Erythroblast (primary cell): ENCODE measurements at regions not wholly inside any gene's neighbourhood (a gene's known extent, or its start where the extent isn't known, plus 50 kb on each side); places are given as distances from the start of the nearest gene placed in this dataset.

Experiments
- DNase-seq, 2 experiments: peaks; one replicate each; lab custom pipeline; 2025; lab: John Stamatoyannopoulos, UW
- GATA1 ChIP-seq: IDR thresholded peaks from 2 replicates; pipeline ENCODE4 v1.6.1; 2011; ENCODE audit warnings: low read depth, mild to moderate bottlenecking, control low read depth, low read length, moderate library complexity
- POLR2A ChIP-seq: IDR thresholded peaks from 2 replicates; pipeline ENCODE4 v1.6.1; 2011; ENCODE audit warnings: mild to moderate bottlenecking, low read length

- DNase-seq, result no peak
- no peak for TF ChIP-seq POLR2A
- TF ChIP-seq GATA1, result no peak
These were observed 88.0 kb upstream of the CTTNBP2 start for GRCh38 chr7:117961235-117961634.

GRCh38 chr7:117962366-117962994, 89.2 kb upstream of the CTTNBP2 start:
- DNase-seq, result no peak
- no peak for TF ChIP-seq GATA1
- no peak for TF ChIP-seq POLR2A

- DNase-seq, result no peak
- TF ChIP-seq GATA1 (no peak), POLR2A (no peak)
These were observed 90.3 kb upstream of the CTTNBP2 start for GRCh38 chr7:117963264-117964197.

DNA sequence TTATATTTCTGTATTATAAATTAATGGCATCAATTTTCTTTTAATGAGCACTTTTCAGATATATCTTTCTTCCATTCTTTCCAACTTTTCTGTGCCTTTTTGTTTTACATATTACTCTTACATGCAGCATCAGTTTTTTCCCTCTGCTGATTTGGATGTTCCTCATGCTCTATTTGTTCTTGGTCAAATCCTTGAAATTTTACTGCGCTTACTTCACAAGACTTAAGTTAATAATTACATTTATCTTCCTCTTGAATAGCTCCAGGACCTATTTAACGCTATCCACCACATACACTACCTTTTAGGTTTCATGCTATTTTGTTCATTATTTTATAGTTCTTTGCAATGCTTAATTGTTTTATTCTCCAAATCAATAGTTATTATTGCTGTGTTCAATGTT, 97.6 kb upstream of the CTTNBP2 start:
- no peak for TF ChIP-seq GATA1
- no peak for TF ChIP-seq POLR2A
- no peak for DNase-seq

GRCh38 chr7:117971556-117972244, 98.5 kb upstream of the CTTNBP2 start:
- no peak for DNase-seq
- no peak for TF ChIP-seq GATA1
- no peak for TF ChIP-seq POLR2A

DNA sequence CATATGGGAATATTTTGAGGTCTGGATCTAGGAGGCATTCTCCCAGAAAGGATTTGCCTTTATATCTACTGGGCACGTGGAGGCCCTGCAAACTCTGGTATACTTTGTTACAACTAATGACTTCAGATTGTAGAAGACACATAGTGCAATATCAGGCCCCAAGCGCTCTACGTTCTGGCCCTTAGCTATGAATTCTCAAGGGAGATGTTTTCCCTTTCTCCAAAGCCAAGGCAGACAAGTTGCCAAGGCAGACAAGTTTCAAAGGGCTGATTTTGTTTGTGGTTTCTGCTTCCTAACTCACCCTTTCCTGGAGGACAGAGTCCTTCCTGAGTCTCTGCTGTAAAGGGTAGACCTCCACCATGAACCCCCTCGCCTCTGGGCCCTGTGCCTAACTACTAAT, 99.4 kb upstream of the CTTNBP2 start:
- no peak for DNase-seq
- TF ChIP-seq POLR2A, result no peak
- no peak for TF ChIP-seq GATA1

DNA sequence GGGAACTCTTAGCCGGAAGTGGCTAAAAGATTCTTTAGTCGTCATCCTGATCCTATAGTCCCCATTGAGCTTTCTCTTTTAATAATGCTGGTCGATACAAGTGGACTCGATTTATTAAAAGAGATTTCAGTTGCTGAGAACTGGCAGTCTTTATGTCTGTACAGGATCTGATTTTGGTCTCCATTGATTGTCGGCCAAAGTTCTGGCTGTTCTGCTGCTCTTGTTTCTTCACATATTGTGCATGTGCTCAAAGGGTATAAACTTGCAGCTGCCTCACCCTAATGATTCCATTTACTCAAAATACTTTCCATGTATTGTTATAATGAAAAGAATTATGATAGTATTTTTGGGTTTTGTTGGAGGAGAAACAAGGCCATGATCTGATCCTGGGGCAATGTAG, 100.7 kb upstream of the CTTNBP2 start:
- TF ChIP-seq POLR2A, result no peak
- TF ChIP-seq GATA1, result no peak
- DNase-seq, result no peak

DNA sequence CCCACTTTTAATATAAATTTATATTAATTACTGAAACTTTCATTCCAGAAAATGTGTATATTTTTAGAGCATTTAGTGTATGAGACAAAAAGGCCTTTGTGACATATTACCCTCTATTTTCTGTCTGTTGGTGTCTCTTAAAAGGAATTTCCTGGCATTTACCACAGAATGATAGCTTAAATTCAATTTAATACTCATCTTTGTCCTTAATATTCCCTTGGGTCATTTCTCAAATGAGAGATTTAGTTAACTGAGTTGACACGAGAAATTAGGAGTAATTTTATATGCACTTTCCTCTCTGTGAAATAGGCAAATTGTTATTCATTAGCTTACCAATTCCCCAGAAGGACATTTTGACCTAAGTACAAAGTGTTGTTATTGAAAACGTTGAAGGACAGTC, 101.7 kb upstream of the CTTNBP2 start:
- no peak for DNase-seq
- no peak for TF ChIP-seq POLR2A
- no peak for TF ChIP-seq GATA1

DNA sequence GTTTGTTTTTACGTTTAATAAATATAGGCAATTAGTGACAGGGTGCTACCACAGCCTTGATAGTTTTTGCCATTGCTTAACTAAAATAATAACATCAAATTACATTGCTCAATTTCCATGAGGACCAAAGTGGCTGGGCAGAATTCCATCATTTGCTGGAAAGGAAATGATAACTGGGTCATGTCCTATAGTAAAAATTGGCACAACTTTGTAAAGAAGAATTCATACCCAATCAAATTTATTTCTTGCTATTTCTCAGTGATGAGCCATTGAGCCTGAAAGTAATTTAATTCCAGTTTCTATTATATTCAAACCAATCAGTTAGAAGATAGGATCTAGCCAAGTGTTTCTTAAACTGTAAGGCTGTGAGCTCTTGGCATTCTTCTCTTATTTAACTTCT, 102.2 kb upstream of the CTTNBP2 start:
- DNase-seq, result no peak
- TF ChIP-seq POLR2A (no peak), GATA1 (no peak)

- no peak for TF ChIP-seq POLR2A
- DNase-seq, result no peak
These were observed 106.8 kb upstream of the CTTNBP2 start for GRCh38 chr7:117979954-117980497.

DNA sequence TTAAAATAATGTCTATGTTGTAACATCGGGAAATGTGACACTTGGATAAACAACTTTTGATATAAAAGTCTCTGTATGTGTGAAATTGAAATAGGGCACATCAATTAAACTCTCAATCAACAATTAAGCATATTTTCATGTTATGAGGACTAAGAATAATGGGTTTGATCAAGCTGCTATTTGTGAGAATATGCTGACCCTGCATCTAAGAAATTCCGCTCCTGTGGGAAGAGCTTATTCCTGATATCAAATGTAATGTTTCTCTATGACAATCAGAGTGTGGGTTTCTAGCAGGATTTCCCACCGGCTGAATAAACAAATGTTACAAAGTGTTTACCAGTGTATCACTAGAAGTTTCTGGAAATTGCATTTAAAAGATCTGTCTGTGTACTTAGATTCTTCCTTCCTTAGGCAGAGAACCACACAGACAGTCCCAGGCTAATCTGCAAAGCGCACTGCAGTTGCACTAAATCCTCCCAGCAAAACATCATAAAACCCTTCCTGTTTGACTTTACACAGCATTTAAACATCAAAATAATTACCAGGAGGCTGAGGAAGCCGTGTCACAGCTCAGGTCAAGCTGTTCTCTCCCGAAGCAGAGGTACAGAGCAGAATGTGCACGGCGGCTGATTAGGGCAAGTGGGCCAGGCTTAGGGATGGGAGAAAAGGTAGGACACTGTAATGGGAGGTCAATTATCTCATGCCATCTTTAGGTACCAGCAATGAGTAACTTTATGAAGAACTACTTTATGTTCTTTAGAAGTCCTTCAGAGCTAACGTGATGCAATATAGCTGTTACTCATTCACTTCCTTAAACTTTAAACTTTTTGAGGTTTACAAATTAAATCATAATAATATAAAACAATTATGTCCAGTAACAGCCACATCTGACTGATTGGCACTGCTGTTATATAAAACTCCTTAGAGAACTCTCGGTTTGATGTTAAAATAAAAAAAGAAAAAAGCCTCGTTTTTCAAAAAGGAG, 109.1 kb upstream of the CTTNBP2 start:
- DNase-seq, result no peak
- TF ChIP-seq GATA1, result no peak
- TF ChIP-seq POLR2A, result no peak

DNA sequence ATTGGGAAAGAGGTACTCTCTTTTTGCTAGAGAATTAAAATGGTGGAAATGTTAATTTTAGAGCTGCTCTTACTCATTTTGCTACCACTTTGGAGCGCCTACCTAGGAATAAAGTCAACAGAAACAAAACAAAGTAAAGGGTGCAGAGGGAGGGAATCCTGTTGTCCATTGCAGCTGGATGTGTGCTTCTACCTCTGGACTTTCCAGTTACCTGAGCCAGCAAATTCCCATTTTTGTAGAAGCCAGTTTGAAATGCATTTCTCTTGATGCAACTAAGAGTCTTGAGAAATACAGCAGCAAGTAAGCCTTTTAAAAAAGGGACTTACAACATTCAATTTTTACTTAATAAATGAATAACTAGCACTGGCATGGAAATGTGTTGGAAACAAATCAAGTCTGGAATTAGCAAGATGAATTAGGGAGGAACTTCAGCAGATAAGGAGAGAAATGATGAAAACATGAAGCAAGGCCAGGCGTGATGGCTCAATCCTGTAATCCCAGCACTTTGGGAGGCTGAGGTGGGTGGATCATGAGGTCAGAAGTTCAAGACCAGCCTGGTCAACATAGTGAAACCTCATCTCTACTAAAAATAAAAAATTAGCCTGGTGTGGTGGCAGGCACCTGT, 113.5 kb upstream of the CTTNBP2 start:
- no peak for TF ChIP-seq GATA1
- TF ChIP-seq POLR2A, result no peak
- DNase-seq, result no peak
